Left lung (tissue), 4 donors: ENCODE measurements at regions not wholly inside any gene's neighbourhood (a gene's known extent, or its start where the extent isn't known, plus 50 kb on each side); places are given as distances from the start of the nearest gene placed in this dataset.

Experiments used
- ATAC-seq: fragments of 200-7000 bp; cut with Tn5 transposase; one replicate; pipeline ENCODE4 v1.9.1; 2020; ENCODE audit warnings: moderate library complexity
- DNase-seq, 4 donors: peaks; one replicate each; pipeline ENCODE4 v3.0.0-alpha.2; 2013 to 2020
- H3K27ac ChIP-seq, 2 donors: fragments of 200-600 bp; sonication (generic) in 1 of 2; one replicate each; pipeline versions ENCODE4 v1.5.0 to v1.8.0; 2020 to 2021
- H3K27me3 ChIP-seq, 2 donors: fragments of 200-600 bp; sonication (generic) in 1 of 2; one replicate each; pipeline versions ENCODE4 v1.5.0 to v1.8.0; 2020 to 2021
- H3K36me3 ChIP-seq, 2 donors: fragments of 200-600 bp; sonication (generic) in 1 of 2; one replicate each; pipeline versions ENCODE4 v1.5.0 to v1.8.0; 2020 to 2021
- H3K4me1 ChIP-seq, 2 donors: fragments of 200-600 bp; one replicate each; pipeline ENCODE4 v1.8.0; 2021
- H3K4me3 ChIP-seq, 2 donors: fragments of 200-600 bp; sonication (generic) in 1 of 2; one replicate each; pipeline versions ENCODE4 v1.5.0 to v1.8.0; 2020 to 2021; ENCODE audit warnings: mild to moderate bottlenecking in 1 of 2
- H3K9me3 ChIP-seq, 2 donors: fragments of 200-600 bp; sonication (generic) in 1 of 2; one replicate each; pipeline versions ENCODE4 v1.5.0 to v1.8.0; 2020 to 2021
- CTCF ChIP-seq, 2 donors: fragments of 200-600 bp; sonication (generic) in 1 of 2; IDR thresholded peaks; one replicate each; pipeline versions ENCODE4 v1.5.0 to v1.8.0; 2021; ENCODE audit warnings: antibody characterized with exemption in 2 of 2
- intact Hi-C, 2 donors: fragments of 100-400 bp; cut with DNase I; formaldehyde crosslinking; loops; one replicate each; pipeline versions ENCODE4 v1.11.2 to v1.14.2; 2022
- donor health status: DM: no; HTN: yes; CAD: no.
- donor health status: DM: no; HTN: no; CAD: no.

- TF ChIP-seq CTCF (IDR thresholded peaks at IDR 0.05): no peak
- ATAC-seq (no peak), DNase-seq (no peak)
- intact Hi-C loops: no loop called here
- H3K36me3 ChIP-seq: no peaks in the 10 kb centered on the region
- peaks cover 0 to 5% of the 10 kb centered on the region in 2 donors for H3K4me1 ChIP-seq
- peaks cover 0 to 4% of the 10 kb centered on the region in 2 donors for H3K9me3 ChIP-seq
- H3K27ac ChIP-seq: no peak overlapping the region
- no peak overlapping the region for H3K4me3 ChIP-seq
- no peaks in the 10 kb centered on the region for H3K27me3 ChIP-seq
Observed at GRCh38 chr17:78305801-78306200, 54.1 kb downstream of the SOCS3 start.

GRCh38 chr17:78304549-78305037 lies 55.3 kb downstream of the SOCS3 start:
- intact Hi-C loops: no loop called here
- ATAC-seq (peak; percentile 76), DNase-seq (no peak)
- Histone ChIP-seq H3K9me3 (peaks cover 0 to 4% of the 10 kb centered on the region in 2 donors), H3K4me1 (peaks cover 0 to 5% of the 10 kb centered on the region in 2 donors), H3K27me3 (no peaks in the 10 kb centered on the region), H3K27ac (no peak overlapping the region), H3K36me3 (no peaks in the 10 kb centered on the region), H3K4me3 (no peak overlapping the region)
- TF ChIP-seq CTCF (IDR thresholded peaks at IDR 0.05): no peak

- intact Hi-C loops: no loop called here
- TF ChIP-seq CTCF (IDR thresholded peaks at IDR 0.05): no peak
- DNase-seq: no peak
Observed at GRCh38 chr17:78302478-78302877, 57.4 kb downstream of the SOCS3 start.

GRCh38 chr17:78301821-78302213 lies 58.1 kb downstream of the SOCS3 start:
- Histone ChIP-seq H3K4me3 (no peak overlapping the region), H3K27ac (no peak overlapping the region), H3K4me1 (peaks cover 0 to 5% of the 10 kb centered on the region in 2 donors), H3K27me3 (no peaks in the 10 kb centered on the region), H3K36me3 (no peaks in the 10 kb centered on the region), H3K9me3 (peaks cover 0 to 3% of the 10 kb centered on the region in 2 donors)
- DNase-seq (no peak), ATAC-seq (no peak)
- intact Hi-C loops: no loop called here
- TF ChIP-seq CTCF (IDR thresholded peaks at IDR 0.05): no peak

More at GRCh38 chr17:78302478-78302877, 57.4 kb downstream of the SOCS3 start:
- peaks cover 0 to 4% of the 10 kb centered on the region in 2 donors for H3K9me3 ChIP-seq
- H3K36me3 ChIP-seq: no peaks in the 10 kb centered on the region
- no peaks in the 10 kb centered on the region for H3K27me3 ChIP-seq
- no peak overlapping the region for H3K27ac ChIP-seq
- H3K4me1 ChIP-seq: peaks cover 0 to 5% of the 10 kb centered on the region in 2 donors
- ATAC-seq: no peak
- no peak overlapping the region for H3K4me3 ChIP-seq

GRCh38 chr17:78300962-78301820 lies 58.7 kb downstream of the SOCS3 start:
- H3K36me3 ChIP-seq: no peaks in the 10 kb centered on the region
- peaks cover 0 to 5% of the 10 kb centered on the region in 2 donors for H3K4me1 ChIP-seq
- no peak overlapping the region for H3K4me3 ChIP-seq
- no peaks in the 10 kb centered on the region for H3K9me3 ChIP-seq
- DNase-seq: no peak
- ATAC-seq: no peak
- intact Hi-C loops: no loop called here
- TF ChIP-seq CTCF (IDR thresholded peaks at IDR 0.05): no peak
- H3K27ac ChIP-seq: no peak overlapping the region
- H3K27me3 ChIP-seq: no peaks in the 10 kb centered on the region
